NCI-H460 (cell line): ENCODE measurements at regions not wholly inside any gene's neighbourhood (a gene's known extent, or its start where the extent isn't known, plus 50 kb on each side); places are given as distances from the start of the nearest gene placed in this dataset.

Experiments
- DNase-seq: peaks from one replicate; pipeline ENCODE4 v3.0.0-alpha.2; 2016; ENCODE audit warnings: low read depth; ENCODE audit errors: extremely low read depth

- DNase-seq: no peak
These were observed 56.9 kb upstream of the TMEM178A start for GRCh38 chr2:39608686-39609441.

DNA sequence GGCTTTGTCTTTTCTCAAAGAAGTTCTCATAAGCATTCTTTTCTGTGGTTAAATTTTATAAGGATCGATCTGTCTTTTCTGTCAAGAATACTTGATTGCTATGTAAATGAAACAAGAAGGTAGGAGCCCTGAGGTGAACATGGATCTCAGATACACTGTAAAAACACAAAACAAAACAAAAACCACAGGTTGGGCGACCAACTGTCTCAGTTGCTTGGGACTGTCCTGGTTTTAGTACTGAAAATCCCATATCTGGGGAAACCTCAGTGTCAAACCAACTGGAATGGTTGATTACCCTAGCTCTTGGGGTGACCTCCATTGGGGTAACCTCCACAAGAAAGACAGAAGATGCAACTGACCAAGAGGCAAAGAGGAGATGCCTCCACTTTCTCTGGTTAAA is 55.8 kb upstream of the TMEM178A start:
- DNase-seq: no peak

DNA sequence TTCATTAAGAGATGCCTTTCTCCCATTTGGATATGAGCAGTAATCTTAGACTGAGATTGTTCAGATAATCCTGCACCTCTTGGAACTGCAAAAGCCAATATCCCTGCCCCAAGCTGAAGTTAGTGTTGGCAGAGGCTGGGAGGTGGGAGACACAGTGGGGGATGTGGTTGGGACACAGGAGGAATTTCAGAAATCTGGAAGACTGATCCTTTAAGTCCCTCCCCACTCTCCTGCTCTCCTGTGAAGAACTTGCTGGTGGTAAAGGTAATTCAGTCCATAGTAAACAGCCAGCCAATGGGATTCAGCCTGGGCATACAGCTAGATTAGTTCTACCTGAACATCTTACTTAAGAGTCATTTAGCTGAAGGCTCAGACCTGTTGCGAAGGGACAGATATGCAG is 50.0 kb upstream of the TMEM178A start:
- no peak for DNase-seq
